ENCODE measurements at regions not wholly inside any gene's neighbourhood (a gene's known extent, or its start where the extent isn't known, plus 50 kb on each side); places are given as distances from the start of the nearest gene placed in this dataset.

GRCh38 chr1:219000631-219001030 lies 173.0 kb upstream of the LYPLAL1 start:
- Histone ChIP-seq H3K4me3 (ENCODE audit: low read depth, low read length) (no peak overlapping the region), H3K4me1 (no peaks in the 10 kb centered on the region), H3K9me3 (no peaks in the 10 kb centered on the region; the same call in 1 of the 2 replicates), H3K36me3 (ENCODE audit: control insufficient read depth, insufficient read depth, low read length) (no peaks in the 10 kb centered on the region), H3K27me3 (replicated peaks; ENCODE audit: control insufficient read depth, insufficient read depth, low read length) (no peaks in the 10 kb centered on the region)
- POLR2A ChIA-PET, result no interaction called here
- intact Hi-C loops (cut with micrococcal nuclease; ENCODE audit: unreplicated experiment), result no loop called here
- DNase-seq, result no peak
- Mint-ChIP-seq H3K36me3 (ENCODE audit: insufficient read depth, unreplicated experiment) (no peaks in the 10 kb centered on the region), H3K27me3 (ENCODE audit: insufficient read depth, unreplicated experiment) (no peaks in the 10 kb centered on the region), H3K27ac (ENCODE audit: unreplicated experiment) (no peak overlapping the region), H3K4me1 (ENCODE audit: low read depth, unreplicated experiment) (no peaks in the 10 kb centered on the region), H3K9me3 (ENCODE audit: unreplicated experiment) (peaks cover 12% of the 10 kb centered on the region), H3K4me3 (ENCODE audit: unreplicated experiment) (no peak overlapping the region)
- TF ChIP-seq CTCF (IDR thresholded peaks at IDR 0.05; ENCODE audit: insufficient read depth in 1 of 2, low read depth in 1 of 2, low read length in 1 of 2, severe bottlenecking in 1 of 2, unreplicated experiment in 1 of 2), result no peak
- CTCF ChIA-PET, result no interaction called here
- BruUV-seq (replicated peaks), result no TSS peak

- H3K36me3 ChIP-seq (ENCODE audit: control insufficient read depth, insufficient read depth, low read length), result no peaks in the 10 kb centered on the region
- POLR2A ChIA-PET, result no interaction called here
- Mint-ChIP-seq H3K27ac (ENCODE audit: unreplicated experiment) (no peak overlapping the region), H3K4me1 (ENCODE audit: low read depth, unreplicated experiment) (no peaks in the 10 kb centered on the region), H3K36me3 (ENCODE audit: insufficient read depth, unreplicated experiment) (no peaks in the 10 kb centered on the region), H3K4me3 (ENCODE audit: unreplicated experiment) (no peak overlapping the region), H3K9me3 (ENCODE audit: unreplicated experiment) (peaks cover under 1% of the 10 kb centered on the region), H3K27me3 (ENCODE audit: insufficient read depth, unreplicated experiment) (no peaks in the 10 kb centered on the region)
- intact Hi-C loops (cut with micrococcal nuclease; ENCODE audit: unreplicated experiment), result no loop called here
- no peaks in the 10 kb centered on the region for H3K4me1 ChIP-seq
- H3K4me3 ChIP-seq (ENCODE audit: low read depth, low read length), result no peak overlapping the region
- H3K9me3 ChIP-seq, result peaks cover 7% of the 10 kb centered on the region; the same call in 1 of the 2 replicates
- TF ChIP-seq CTCF (IDR thresholded peaks at IDR 0.05; ENCODE audit: insufficient read depth in 1 of 2, low read depth in 1 of 2, low read length in 1 of 2, severe bottlenecking in 1 of 2, unreplicated experiment in 1 of 2), result no peak
- H3K27me3 ChIP-seq (replicated peaks; ENCODE audit: control insufficient read depth, insufficient read depth, low read length), result no peaks in the 10 kb centered on the region
- DNase-seq, result no peak
- no TSS peak for BruUV-seq (replicated peaks)
- CTCF ChIA-PET, result no interaction called here
Measured at GRCh38 chr1:219010720-219011119, 163.0 kb upstream of the LYPLAL1 start.

- ChIA-PET POLR2A (no interaction called here), CTCF (no interaction called here)
- intact Hi-C loops (cut with micrococcal nuclease; ENCODE audit: unreplicated experiment), result no loop called here
- Histone ChIP-seq H3K36me3 (ENCODE audit: control insufficient read depth, insufficient read depth, low read length) (no peaks in the 10 kb centered on the region), H3K9me3 (no peaks in the 10 kb centered on the region), H3K4me1 (no peaks in the 10 kb centered on the region), H3K4me3 (ENCODE audit: low read depth, low read length) (no peak overlapping the region), H3K27me3 (replicated peaks; ENCODE audit: control insufficient read depth, insufficient read depth, low read length) (no peaks in the 10 kb centered on the region)
- Mint-ChIP-seq H3K9me3 (ENCODE audit: unreplicated experiment) (no peaks in the 10 kb centered on the region), H3K27ac (ENCODE audit: unreplicated experiment) (no peak overlapping the region), H3K4me3 (ENCODE audit: unreplicated experiment) (no peak overlapping the region), H3K27me3 (ENCODE audit: insufficient read depth, unreplicated experiment) (no peaks in the 10 kb centered on the region), H3K4me1 (ENCODE audit: low read depth, unreplicated experiment) (no peaks in the 10 kb centered on the region), H3K36me3 (ENCODE audit: insufficient read depth, unreplicated experiment) (no peaks in the 10 kb centered on the region)
- DNase-seq, result no peak
- no TSS peak for BruUV-seq (replicated peaks)
- TF ChIP-seq CTCF (IDR thresholded peaks at IDR 0.05; ENCODE audit: insufficient read depth in 1 of 2, low read depth in 1 of 2, low read length in 1 of 2, severe bottlenecking in 1 of 2, unreplicated experiment in 1 of 2), result no peak
Measured at GRCh38 chr1:219020386-219020785, 153.3 kb upstream of the LYPLAL1 start.
